HCT116 (cell line): ENCODE measurements at regions not wholly inside any gene's neighbourhood (a gene's known extent, or its start where the extent isn't known, plus 50 kb on each side); places are given as distances from the start of the nearest gene placed in this dataset.

Experiments used
- ATAC-seq: fragments of 200-7000 bp; cut with Tn5 transposase; 2 replicates; pipeline ENCODE4 v1.9.1; 2020; ENCODE audit warnings: mild to moderate bottlenecking, moderate library complexity
- BruUV-seq: library from RNA; stranded (reverse); fragments of 400-500 nt; replicated peaks from 2 replicates; lab custom pipeline; 2021; lab: Mats Ljungman, UMichigan
- CTCF ChIA-PET: fragments of 300-600 bp; sonication (Branson Sonifier 250); formaldehyde crosslinking; loops from one replicate; lab custom pipeline; 2021; ENCODE audit warnings: antibody characterized with exemption; lab: Charles Lee
- POLR2A ChIA-PET: fragments of 300-600, 350-600 bp; sonication (Branson Sonifier 250); formaldehyde crosslinking; loops from one replicate; lab custom pipeline; 2021; ENCODE audit warnings: antibody characterized with exemption; lab: Charles Lee
- RAD21 ChIA-PET, 2 experiments: fragments of 300-600 bp; sonication (Branson Sonifier 250); formaldehyde crosslinking; loops; one replicate each; lab custom pipeline; 2023; ENCODE audit warnings: low total read pairs in 2 of 2; ENCODE audit not compliant: uncharacterized antibody in 2 of 2, unreplicated experiment in 2 of 2, low non-redundant PET in 1 of 2; lab: Charles Lee
- DNase-seq: peaks from one replicate; pipeline ENCODE4 v3.0.0-alpha.2; 2010; ENCODE audit warnings: low read depth, low spot score
- H2AFZ ChIP-seq: fragments of 200-600 bp; shearing (Covaris generic), sonication (generic); 2 replicates; pipeline ENCODE4 v1.6.1; 2017; ENCODE audit warnings: low read depth, mixed run types, mixed read lengths, antibody characterized with exemption, low read length; ENCODE audit not compliant: poor library complexity, severe bottlenecking
- H3K27ac ChIP-seq: 2 replicates; pipeline ENCODE4 v1.5.1; 2012; ENCODE audit warnings: low read depth, low read length
- H3K27me3 ChIP-seq: fragments of 200-600 bp; sonication (generic); 2 replicates; pipeline ENCODE4 v1.6.1; 2016; ENCODE audit warnings: mixed run types, low read length, mixed read lengths; ENCODE audit not compliant: insufficient read depth
- H3K36me3 ChIP-seq, 2 experiments: fragments of 200-500 bp in 1 of 2; fragments of 200-600 bp in 1 of 2; sonication (Bioruptor generic) in 1 of 2; sonication (generic) in 1 of 2; 2 replicates each; pipeline versions ENCODE4 v1.5.1 to v1.6.1; 2014 to 2016; ENCODE audit warnings: low read length in 2 of 2, inconsistent platforms in 1 of 2, mixed read lengths in 1 of 2, mixed run types in 1 of 2; ENCODE audit not compliant: insufficient read depth in 2 of 2, control insufficient read depth in 1 of 2
- H3K4me1 ChIP-seq, 2 experiments: fragments of 200-600 bp in 1 of 2; sonication (generic) in 1 of 2; 2 replicates each; pipeline versions ENCODE4 v1.5.1 to v1.6.1; 2012 to 2017; ENCODE audit warnings: low read length in 2 of 2, inconsistent platforms in 1 of 2, mild to moderate bottlenecking in 1 of 2, mixed read lengths in 1 of 2, mixed run types in 1 of 2, moderate library complexity in 1 of 2; ENCODE audit not compliant: insufficient read depth in 2 of 2, control insufficient read depth in 1 of 2
- H3K4me2 ChIP-seq: fragments of 200-600 bp; sonication (generic); 2 replicates; pipeline ENCODE4 v1.6.1; 2017; ENCODE audit warnings: mixed run types, low read length, mixed read lengths
- H3K4me3 ChIP-seq, 2 experiments: fragments of 200-600 bp in 1 of 2; sonication (generic) in 1 of 2; replicated peaks in 1 of 2; 2 replicates each; pipeline ENCODE4 v1.5.1; 2011 to 2016; ENCODE audit warnings: low read length in 2 of 2, control low read depth in 1 of 2, low read depth in 1 of 2, mild to moderate bottlenecking in 1 of 2, mixed read lengths in 1 of 2, mixed run types in 1 of 2
- H3K79me2 ChIP-seq: fragments of 200-600 bp; sonication (generic); 2 replicates; pipeline ENCODE4 v1.6.1; 2017; ENCODE audit warnings: mild to moderate bottlenecking, mixed run types, low read length, moderate library complexity, mixed read lengths; ENCODE audit not compliant: insufficient read depth
- H3K9ac ChIP-seq: fragments of 200-600 bp; sonication (generic); 2 replicates; pipeline ENCODE4 v1.6.1; 2016; ENCODE audit warnings: low read length, mixed read lengths
- H3K9me2 ChIP-seq: fragments of 200-600 bp; sonication (generic), shearing (Covaris generic); 2 replicates; pipeline ENCODE4 v1.6.1; 2017; ENCODE audit warnings: mixed run types, mild to moderate bottlenecking, moderate library complexity; ENCODE audit not compliant: insufficient read depth
- H3K9me3 ChIP-seq, 2 experiments: fragments of 200-500 bp in 1 of 2; fragments of 200-600 bp in 1 of 2; sonication (Bioruptor generic) in 1 of 2; sonication (generic) in 1 of 2; 2 replicates each; pipeline ENCODE4 v1.6.1; 2014 to 2017; ENCODE audit warnings: low read length in 2 of 2, mixed read lengths in 2 of 2, inconsistent platforms in 1 of 2, low read depth in 1 of 2, mild to moderate bottlenecking in 1 of 2, mixed run types in 1 of 2, moderate library complexity in 1 of 2; ENCODE audit not compliant: control insufficient read depth in 1 of 2, insufficient read depth in 1 of 2
- H4K20me1 ChIP-seq: fragments of 200-600 bp; sonication (generic), shearing (Covaris generic); 2 replicates; pipeline ENCODE4 v1.6.1; 2017; ENCODE audit warnings: mixed run types, mild to moderate bottlenecking, moderate library complexity; ENCODE audit not compliant: insufficient read depth
- CBX3 ChIP-seq: IDR thresholded peaks from 2 replicates; pipeline ENCODE4 v1.6.1; 2012; ENCODE audit warnings: low read depth
- CEBPB ChIP-seq: IDR thresholded peaks from 2 replicates; pipeline ENCODE4 v1.6.1; 2012; ENCODE audit warnings: low read depth
- EGR1 ChIP-seq: IDR thresholded peaks from 2 replicates; pipeline ENCODE4 v1.6.1; 2012; ENCODE audit warnings: low read depth
- EZH2phosphoT487 ChIP-seq: fragments of 200-600 bp; IDR thresholded peaks from 2 replicates; pipeline ENCODE4 v1.6.1; 2018; ENCODE audit warnings: antibody characterized with exemption, borderline replicate concordance
- FOSL1 ChIP-seq: IDR thresholded peaks from 2 replicates; pipeline ENCODE4 v1.6.1; 2012; ENCODE audit warnings: low read depth
- JUND ChIP-seq: IDR thresholded peaks from 2 replicates; pipeline ENCODE4 v1.6.1; 2012
- POLR2A ChIP-seq: IDR thresholded peaks from 2 replicates; pipeline ENCODE4 v1.7.0; 2011; ENCODE audit warnings: borderline replicate concordance; ENCODE audit not compliant: insufficient read depth, insufficient read length; ENCODE audit errors: extremely low read depth
- POLR2AphosphoS5 ChIP-seq: IDR thresholded peaks from 2 replicates; pipeline ENCODE4 v1.6.1; 2011; ENCODE audit warnings: mild to moderate bottlenecking, low read depth, low read length, moderate library complexity
- RAD21 ChIP-seq: IDR thresholded peaks from 2 replicates; pipeline ENCODE4 v1.6.1; 2012; ENCODE audit warnings: low read depth, mild to moderate bottlenecking
- SIN3A ChIP-seq: IDR thresholded peaks from 2 replicates; pipeline ENCODE4 v1.6.1; 2012; ENCODE audit warnings: low read depth
- SRF ChIP-seq: IDR thresholded peaks from 2 replicates; pipeline ENCODE4 v1.6.1; 2012; ENCODE audit warnings: low read depth
- TCF7L2 ChIP-seq: IDR thresholded peaks from 2 replicates; pipeline ENCODE4 v1.7.0; 2011; ENCODE audit warnings: borderline replicate concordance, inconsistent platforms; ENCODE audit not compliant: insufficient read depth, insufficient read length; ENCODE audit errors: extremely low read depth
- YY1 ChIP-seq: IDR thresholded peaks from 2 replicates; pipeline ENCODE4 v1.6.1; 2011; ENCODE audit warnings: low read length, low read depth, moderate library complexity, mild to moderate bottlenecking; ENCODE audit not compliant: insufficient replicate concordance; ENCODE audit errors: extremely low read depth
- ZFX ChIP-seq: fragments of 450-650 bp; IDR thresholded peaks from 2 replicates; pipeline ENCODE4 v1.6.1; 2017
- ZNF274 ChIP-seq: fragments of 200-500 bp; sonication (Bioruptor generic); IDR thresholded peaks from 2 replicates; pipeline ENCODE4 v1.6.1; 2014; ENCODE audit warnings: mild to moderate bottlenecking, low read depth, low read length, inconsistent platforms
- intact Hi-C: fragments of 100-400 bp; cut with micrococcal nuclease; formaldehyde crosslinking; loops from 2 replicates; pipeline ENCODE4 v1.10.0; 2022
- TF ChIP-seq, protein P1 (sequence below): IDR thresholded peaks from 2 replicates; pipeline ENCODE4 v1.6.1; 2012
- TF ChIP-seq, protein P2 (sequence below): IDR thresholded peaks from 2 replicates; pipeline ENCODE4 v1.6.1; 2011; ENCODE audit warnings: mild to moderate bottlenecking, low read length, moderate library complexity; ENCODE audit not compliant: insufficient replicate concordance; ENCODE audit errors: extremely low read depth
- TF ChIP-seq, protein P3 (sequence below), 3 experiments: fragments of 200-600 bp in 1 of 3; sonication (generic) in 1 of 3; IDR thresholded peaks in 2 of 3; conservative IDR thresholded peaks in 1 of 3; 2 replicates each; pipeline ENCODE4 v1.5.1; 2012 to 2017; ENCODE audit warnings: low read depth in 2 of 3, low read length in 2 of 3, antibody characterized with exemption in 1 of 3, borderline replicate concordance in 1 of 3, control low read depth in 1 of 3, mild to moderate bottlenecking in 1 of 3, mixed read lengths in 1 of 3, mixed run types in 1 of 3, moderate library complexity in 1 of 3; ENCODE audit not compliant: insufficient read depth in 1 of 3

GRCh38 chr12:5101686-5102085, 58.0 kb downstream of the KCNA5 start:
- no peaks in the 10 kb centered on the region for H3K79me2 ChIP-seq
- H3K4me1 ChIP-seq = no peaks in the 10 kb centered on the region
- no peak overlapping the region for H3K27ac ChIP-seq
- DNase-seq = no peak
- no peak overlapping the region for H3K4me3 ChIP-seq
- POLR2A ChIA-PET = no interaction called here
- no peak for ATAC-seq
- H2AFZ ChIP-seq = no peak overlapping the region
- H3K9ac ChIP-seq = no peak overlapping the region
- H3K9me3 ChIP-seq = no peaks in the 10 kb centered on the region
- H3K4me2 ChIP-seq = no peak overlapping the region
- no peak for TF ChIP-seq TCF7L2
- TF ChIP-seq CEBPB = no peak
- no peak for TF ChIP-seq ZFX
- TF ChIP-seq, protein P1, sequence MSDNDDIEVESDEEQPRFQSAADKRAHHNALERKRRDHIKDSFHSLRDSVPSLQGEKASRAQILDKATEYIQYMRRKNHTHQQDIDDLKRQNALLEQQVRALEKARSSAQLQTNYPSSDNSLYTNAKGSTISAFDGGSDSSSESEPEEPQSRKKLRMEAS = no peak
- TF ChIP-seq JUND = no peak
- no peak for TF ChIP-seq SRF
- TF ChIP-seq FOSL1 = no peak
- TF ChIP-seq, protein P2, sequence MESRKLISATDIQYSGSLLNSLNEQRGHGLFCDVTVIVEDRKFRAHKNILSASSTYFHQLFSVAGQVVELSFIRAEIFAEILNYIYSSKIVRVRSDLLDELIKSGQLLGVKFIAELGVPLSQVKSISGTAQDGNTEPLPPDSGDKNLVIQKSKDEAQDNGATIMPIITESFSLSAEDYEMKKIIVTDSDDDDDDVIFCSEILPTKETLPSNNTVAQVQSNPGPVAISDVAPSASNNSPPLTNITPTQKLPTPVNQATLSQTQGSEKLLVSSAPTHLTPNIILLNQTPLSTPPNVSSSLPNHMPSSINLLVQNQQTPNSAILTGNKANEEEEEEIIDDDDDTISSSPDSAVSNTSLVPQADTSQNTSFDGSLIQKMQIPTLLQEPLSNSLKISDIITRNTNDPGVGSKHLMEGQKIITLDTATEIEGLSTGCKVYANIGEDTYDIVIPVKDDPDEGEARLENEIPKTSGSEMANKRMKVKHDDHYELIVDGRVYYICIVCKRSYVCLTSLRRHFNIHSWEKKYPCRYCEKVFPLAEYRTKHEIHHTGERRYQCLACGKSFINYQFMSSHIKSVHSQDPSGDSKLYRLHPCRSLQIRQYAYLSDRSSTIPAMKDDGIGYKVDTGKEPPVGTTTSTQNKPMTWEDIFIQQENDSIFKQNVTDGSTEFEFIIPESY = no peak
- TF ChIP-seq POLR2AphosphoS5 = no peak
- TF ChIP-seq, protein P3, sequence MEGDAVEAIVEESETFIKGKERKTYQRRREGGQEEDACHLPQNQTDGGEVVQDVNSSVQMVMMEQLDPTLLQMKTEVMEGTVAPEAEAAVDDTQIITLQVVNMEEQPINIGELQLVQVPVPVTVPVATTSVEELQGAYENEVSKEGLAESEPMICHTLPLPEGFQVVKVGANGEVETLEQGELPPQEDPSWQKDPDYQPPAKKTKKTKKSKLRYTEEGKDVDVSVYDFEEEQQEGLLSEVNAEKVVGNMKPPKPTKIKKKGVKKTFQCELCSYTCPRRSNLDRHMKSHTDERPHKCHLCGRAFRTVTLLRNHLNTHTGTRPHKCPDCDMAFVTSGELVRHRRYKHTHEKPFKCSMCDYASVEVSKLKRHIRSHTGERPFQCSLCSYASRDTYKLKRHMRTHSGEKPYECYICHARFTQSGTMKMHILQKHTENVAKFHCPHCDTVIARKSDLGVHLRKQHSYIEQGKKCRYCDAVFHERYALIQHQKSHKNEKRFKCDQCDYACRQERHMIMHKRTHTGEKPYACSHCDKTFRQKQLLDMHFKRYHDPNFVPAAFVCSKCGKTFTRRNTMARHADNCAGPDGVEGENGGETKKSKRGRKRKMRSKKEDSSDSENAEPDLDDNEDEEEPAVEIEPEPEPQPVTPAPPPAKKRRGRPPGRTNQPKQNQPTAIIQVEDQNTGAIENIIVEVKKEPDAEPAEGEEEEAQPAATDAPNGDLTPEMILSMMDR (IDR thresholded peaks at IDR 0.05 in 2 of 3, conservative IDR thresholded peaks at IDR 0.05 in 1 of 3; ENCODE audit: borderline replicate concordance in 1 of 3, insufficient read depth in 1 of 3, low read depth in 2 of 3, low read length in 2 of 3) = no peak
- TF ChIP-seq RAD21 = no peak
- TF ChIP-seq EZH2phosphoT487 = no peak
- no peak for TF ChIP-seq ZNF274
- no peak for TF ChIP-seq EGR1
- no peak for TF ChIP-seq YY1
- TF ChIP-seq SIN3A = no peak
- no peak for TF ChIP-seq CBX3
- no peak for TF ChIP-seq POLR2A
- peaks cover 41% of the 10 kb centered on the region for H3K27me3 ChIP-seq
- no peaks in the 10 kb centered on the region for H3K9me2 ChIP-seq
- CTCF ChIA-PET = no interaction called here
- intact Hi-C loops = no loop called here
- BruUV-seq = no TSS peak
- H3K36me3 ChIP-seq = no peaks in the 10 kb centered on the region
- RAD21 ChIA-PET = no interaction called here
- H4K20me1 ChIP-seq = no peaks in the 10 kb centered on the region
